Skeletal muscle tissue (tissue), 3 donors: ENCODE measurements at regions not wholly inside any gene's neighbourhood (a gene's known extent, or its start where the extent isn't known, plus 50 kb on each side); places are given as distances from the start of the nearest gene placed in this dataset.

Source experiments
- H3K27ac ChIP-seq: one replicate; pipeline ENCODE4 v1.7.0; 2013; ENCODE audit warnings: mild to moderate bottlenecking, low read depth, low read length, inconsistent platforms
- H3K27me3 ChIP-seq, 3 donors: one replicate each; pipeline ENCODE4 v1.7.0; 2013; ENCODE audit warnings: low read length in 3 of 3; ENCODE audit not compliant: control insufficient read depth in 3 of 3, insufficient read depth in 3 of 3
- H3K36me3 ChIP-seq, 3 donors: one replicate each; pipeline ENCODE4 v1.7.0; 2013; ENCODE audit warnings: low read length in 3 of 3; ENCODE audit not compliant: control insufficient read depth in 3 of 3, insufficient read depth in 3 of 3
- H3K4me1 ChIP-seq, 3 donors: one replicate each; pipeline ENCODE4 v1.7.0; 2013; ENCODE audit warnings: low read length in 3 of 3, mild to moderate bottlenecking in 3 of 3; ENCODE audit not compliant: control insufficient read depth in 3 of 3, insufficient read depth in 3 of 3
- H3K4me3 ChIP-seq, 3 donors: one replicate each; pipeline ENCODE4 v1.7.0; 2013; ENCODE audit warnings: low read length in 3 of 3
- H3K9ac ChIP-seq, 3 donors: one replicate each; pipeline ENCODE4 v1.7.0; 2013; ENCODE audit warnings: low read length in 3 of 3, mild to moderate bottlenecking in 3 of 3, moderate library complexity in 2 of 3, low read depth in 1 of 3
- H3K9me3 ChIP-seq, 3 donors: one replicate each; pipeline ENCODE4 v1.7.0; 2013; ENCODE audit warnings: low read length in 3 of 3; ENCODE audit not compliant: control insufficient read depth in 3 of 3
- donor health status: Osteomylitis.

DNA sequence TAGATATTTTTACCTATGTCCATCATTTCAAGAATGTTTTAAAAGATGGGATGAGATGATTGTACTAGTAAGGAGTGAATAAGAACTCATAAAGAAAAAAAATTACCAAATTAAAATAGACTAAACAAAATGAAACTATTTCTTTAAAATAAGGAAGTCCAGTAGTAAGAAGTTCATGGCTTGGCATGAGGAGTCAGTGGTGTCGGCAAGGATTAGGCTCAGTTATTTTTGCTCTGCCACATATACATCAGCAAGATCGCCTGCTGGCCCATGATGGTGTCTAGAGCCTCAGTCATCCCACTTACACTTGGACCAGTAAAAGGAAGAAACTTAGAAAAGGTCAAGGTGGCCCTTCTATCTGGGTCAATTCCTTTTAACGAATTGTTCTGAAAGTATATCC is 300.9 kb upstream of the SLC8A1 start:
- Histone ChIP-seq H3K27me3 (no peaks in the 10 kb centered on the region), H3K9ac (no peak overlapping the region), H3K4me3 (no peak overlapping the region), H3K36me3 (no peaks in the 10 kb centered on the region), H3K4me1 (no peaks in the 10 kb centered on the region), H3K27ac (no peak overlapping the region), H3K9me3 (no peaks in the 10 kb centered on the region)

DNA sequence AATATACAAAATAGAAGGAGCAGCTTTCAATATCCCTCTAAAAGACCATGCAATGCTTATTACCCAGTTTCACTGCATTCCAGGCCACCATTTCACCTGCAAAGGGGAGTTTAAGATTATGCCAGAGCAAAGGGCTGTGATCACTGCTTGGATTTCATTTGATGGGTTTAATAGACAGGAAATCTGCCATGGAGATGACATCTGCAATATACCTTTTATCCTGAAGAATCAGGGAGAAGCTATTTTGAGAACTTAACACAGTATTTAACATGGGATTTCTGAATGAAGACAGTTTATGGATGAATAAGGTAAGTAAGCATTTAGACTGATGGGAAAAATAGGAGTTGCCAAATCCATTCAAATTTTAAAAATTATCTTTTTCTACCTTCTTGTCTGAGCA is 303.0 kb upstream of the SLC8A1 start:
- Histone ChIP-seq H3K9me3 (no peaks in the 10 kb centered on the region), H3K27ac (no peak overlapping the region), H3K9ac (no peak overlapping the region), H3K27me3 (no peaks in the 10 kb centered on the region), H3K36me3 (no peaks in the 10 kb centered on the region), H3K4me1 (no peaks in the 10 kb centered on the region), H3K4me3 (no peak overlapping the region)

- H3K27me3 ChIP-seq = no peaks in the 10 kb centered on the region
- H3K36me3 ChIP-seq = no peaks in the 10 kb centered on the region
- H3K27ac ChIP-seq = no peak overlapping the region
- no peak overlapping the region for H3K9ac ChIP-seq
- no peaks in the 10 kb centered on the region for H3K9me3 ChIP-seq
- H3K4me1 ChIP-seq = no peaks in the 10 kb centered on the region
- no peak overlapping the region for H3K4me3 ChIP-seq
These were observed 306.7 kb upstream of the SLC8A1 start for GRCh38 chr2:40758401-40759155.

GRCh38 chr2:40760071-40760666 is 308.3 kb upstream of the SLC8A1 start:
- H3K36me3 ChIP-seq = no peaks in the 10 kb centered on the region
- no peaks in the 10 kb centered on the region for H3K27me3 ChIP-seq
- no peaks in the 10 kb centered on the region for H3K9me3 ChIP-seq
- H3K4me1 ChIP-seq = no peaks in the 10 kb centered on the region
- no peak overlapping the region for H3K27ac ChIP-seq
- H3K4me3 ChIP-seq = no peak overlapping the region
- no peak overlapping the region for H3K9ac ChIP-seq

- H3K4me3 ChIP-seq = no peak overlapping the region
- H3K9me3 ChIP-seq = no peaks in the 10 kb centered on the region
- H3K27me3 ChIP-seq = no peaks in the 10 kb centered on the region
- no peaks in the 10 kb centered on the region for H3K4me1 ChIP-seq
- no peak overlapping the region for H3K27ac ChIP-seq
- no peaks in the 10 kb centered on the region for H3K36me3 ChIP-seq
- no peak overlapping the region for H3K9ac ChIP-seq
These were observed 321.4 kb upstream of the SLC8A1 start for GRCh38 chr2:40773291-40773690.

DNA sequence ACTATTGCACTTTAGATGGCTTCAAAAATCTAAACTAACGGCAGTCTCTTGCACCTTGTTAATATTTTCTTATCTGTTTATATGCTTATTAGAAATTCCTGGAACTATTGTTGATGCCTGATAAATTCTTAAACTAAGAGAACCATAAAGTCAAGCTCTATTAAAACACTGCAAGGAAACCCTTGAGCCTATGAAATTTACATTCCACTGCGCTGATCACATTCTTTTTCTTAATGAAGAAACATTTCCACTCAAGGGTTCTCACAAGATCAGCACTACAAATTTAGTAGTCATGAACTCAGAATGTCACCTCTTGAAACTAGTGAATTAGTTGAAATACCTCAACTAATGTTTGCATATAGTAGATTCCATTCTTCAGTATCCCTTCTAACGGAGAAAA is 331.8 kb upstream of the SLC8A1 start:
- H3K36me3 ChIP-seq = no peaks in the 10 kb centered on the region
- H3K27ac ChIP-seq = no peak overlapping the region
- no peaks in the 10 kb centered on the region for H3K27me3 ChIP-seq
- no peak overlapping the region for H3K9ac ChIP-seq
- H3K4me1 ChIP-seq = no peaks in the 10 kb centered on the region
- no peaks in the 10 kb centered on the region for H3K9me3 ChIP-seq
- no peak overlapping the region for H3K4me3 ChIP-seq

DNA sequence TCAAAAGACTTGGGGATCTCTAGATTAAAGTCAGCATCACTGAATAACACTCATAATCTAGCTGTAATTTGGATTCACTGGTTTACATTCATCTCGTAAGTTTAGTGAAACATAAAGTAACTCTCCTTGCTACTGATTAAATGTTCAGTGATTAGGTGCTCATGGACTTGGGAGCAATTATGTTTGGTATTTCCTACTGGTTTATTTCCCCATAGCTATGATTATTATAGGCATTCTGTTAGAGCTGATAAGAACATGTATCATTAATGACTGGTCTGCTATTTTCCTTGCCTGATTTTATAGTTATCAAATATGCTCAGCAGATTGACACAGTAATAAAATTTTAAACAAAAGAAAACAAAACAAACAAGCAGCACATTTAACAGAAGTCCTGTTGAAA is 334.7 kb upstream of the SLC8A1 start:
- H3K9ac ChIP-seq = no peak overlapping the region
- H3K4me1 ChIP-seq = no peaks in the 10 kb centered on the region
- no peaks in the 10 kb centered on the region for H3K27me3 ChIP-seq
- no peak overlapping the region for H3K4me3 ChIP-seq
- no peaks in the 10 kb centered on the region for H3K36me3 ChIP-seq
- H3K27ac ChIP-seq = no peak overlapping the region
- no peaks in the 10 kb centered on the region for H3K9me3 ChIP-seq

GRCh38 chr2:40797120-40797519 is 345.2 kb upstream of the SLC8A1 start:
- no peak overlapping the region for H3K27ac ChIP-seq
- H3K27me3 ChIP-seq = no peaks in the 10 kb centered on the region
- H3K36me3 ChIP-seq = no peaks in the 10 kb centered on the region
- no peaks in the 10 kb centered on the region for H3K9me3 ChIP-seq
- H3K9ac ChIP-seq = no peak overlapping the region
- H3K4me3 ChIP-seq = no peak overlapping the region
- H3K4me1 ChIP-seq = no peaks in the 10 kb centered on the region

DNA sequence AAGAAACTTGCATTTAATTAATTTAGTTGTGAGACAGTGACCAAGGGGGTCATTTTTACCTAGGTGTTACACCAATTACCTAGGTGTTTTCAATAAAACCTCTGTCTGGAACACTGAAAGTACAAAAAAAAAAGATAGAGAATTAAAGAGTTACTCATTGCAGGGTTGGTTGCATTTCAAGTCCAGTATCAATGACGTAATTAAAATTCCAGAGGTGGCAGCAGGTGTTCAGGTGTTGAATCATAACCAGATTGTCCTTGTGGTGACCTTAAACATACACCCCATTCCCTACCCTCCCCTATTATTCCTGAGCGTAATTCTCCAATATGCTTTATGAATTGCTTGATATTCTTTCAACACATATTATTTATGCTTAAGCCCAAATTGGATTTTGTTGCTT is 352.0 kb upstream of the SLC8A1 start:
- Histone ChIP-seq H3K9me3 (no peaks in the 10 kb centered on the region), H3K27me3 (no peaks in the 10 kb centered on the region), H3K27ac (no peak overlapping the region), H3K4me3 (no peak overlapping the region), H3K36me3 (no peaks in the 10 kb centered on the region), H3K9ac (no peak overlapping the region), H3K4me1 (no peaks in the 10 kb centered on the region)

DNA sequence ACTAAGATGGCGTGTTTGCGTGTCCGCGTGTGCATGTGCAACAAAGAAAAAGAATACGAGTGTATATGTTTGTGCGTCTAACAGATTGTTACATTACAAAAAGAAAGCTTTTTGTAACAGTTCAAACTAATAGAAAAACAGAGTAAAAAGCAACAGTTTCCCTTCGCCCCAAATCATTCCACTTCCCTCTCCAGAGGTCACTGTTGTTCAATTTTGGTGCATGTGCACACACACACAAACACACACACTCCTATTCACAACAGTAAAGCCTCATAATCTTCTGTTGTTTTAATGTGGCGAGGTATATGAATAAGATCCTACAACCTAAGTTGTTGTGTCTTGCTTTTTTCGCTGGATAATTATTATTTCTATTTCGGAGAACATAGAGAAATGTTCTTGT is 357.3 kb upstream of the SLC8A1 start:
- no peak overlapping the region for H3K4me3 ChIP-seq
- no peaks in the 10 kb centered on the region for H3K27me3 ChIP-seq
- H3K9ac ChIP-seq = no peak overlapping the region
- H3K9me3 ChIP-seq = no peaks in the 10 kb centered on the region
- no peaks in the 10 kb centered on the region for H3K4me1 ChIP-seq
- H3K27ac ChIP-seq = no peak overlapping the region
- no peaks in the 10 kb centered on the region for H3K36me3 ChIP-seq
